B cell (primary cell): ENCODE measurements at regions not wholly inside any gene's neighbourhood (a gene's known extent, or its start where the extent isn't known, plus 50 kb on each side); places are given as distances from the start of the nearest gene placed in this dataset.
"Not testable (repeated sequence)": the region's sequence is repeated elsewhere in the genome, so short reads cannot be mapped to it uniquely, and the experiment has no call there.

Experiments
- ATAC-seq: fragments of 200-7000 bp; cut with Tn5 transposase; one replicate; pipeline ENCODE4 v1.10.0; 2021; ENCODE audit warnings: low read depth, mild to moderate bottlenecking, moderate number of reproducible peaks, moderate library complexity
- CTCF ChIA-PET: fragments of 350-600 bp; sonication (Branson Sonifier 250); formaldehyde crosslinking; loops from one replicate; lab custom pipeline; 2021; ENCODE audit warnings: antibody characterized with exemption, inconsistent platforms; lab: Charles Lee
- POLR2A ChIA-PET: fragments of 350-600 bp; sonication (Branson Sonifier 250); formaldehyde crosslinking; loops from one replicate; lab custom pipeline; 2021; ENCODE audit warnings: antibody characterized with exemption; lab: Charles Lee
- DNase-seq: peaks from one replicate; pipeline ENCODE4 v3.0.0; 2013
- H2AFZ ChIP-seq: 2 replicates; pipeline ENCODE4 v1.6.1; 2012; ENCODE audit warnings: mild to moderate bottlenecking, low read depth, low read length; ENCODE audit not compliant: insufficient read depth, poor library complexity, severe bottlenecking
- H3K27ac ChIP-seq, 2 donors: 1 replicate in 1 of 2; 2 replicates in 1 of 2; pipeline ENCODE4 v1.5.1; 2012 to 2013; ENCODE audit warnings: low read length in 2 of 2, mild to moderate bottlenecking in 2 of 2, moderate library complexity in 1 of 2
- H3K27me3 ChIP-seq, 4 experiments: fragments of 200-600 bp in 1 of 4; sonication (generic) in 1 of 4; replicated peaks in 1 of 4; 1 replicate in 2 of 4; 2 replicates in 2 of 4; pipeline versions ENCODE4 v1.6.1 to v1.7.0; 2013 to 2016; ENCODE audit warnings: low read length in 3 of 4, mild to moderate bottlenecking in 2 of 4, mixed read lengths in 1 of 4, moderate library complexity in 1 of 4; ENCODE audit not compliant: insufficient read depth in 4 of 4, control insufficient read depth in 3 of 4; ENCODE audit errors: control extremely low read depth in 1 of 4
- H3K36me3 ChIP-seq, 2 experiments: replicated peaks in 1 of 2; 1 replicate in 1 of 2; 2 replicates in 1 of 2; pipeline versions ENCODE4 v1.6.1 to v1.7.1; 2013; ENCODE audit warnings: low read length in 1 of 2; ENCODE audit not compliant: insufficient read depth in 2 of 2, control insufficient read depth in 1 of 2; ENCODE audit errors: control extremely low read depth in 1 of 2, extremely low read depth in 1 of 2
- H3K4me1 ChIP-seq, 2 donors: fragments of 200-600 bp in 1 of 2; sonication (generic) in 1 of 2; 1 replicate in 1 of 2; 2 replicates in 1 of 2; pipeline versions ENCODE4 v1.5.1 to v1.6.1; 2013 to 2017; ENCODE audit warnings: low read length in 2 of 2; ENCODE audit not compliant: control insufficient read depth in 2 of 2, insufficient read depth in 2 of 2
- H3K4me2 ChIP-seq: replicated peaks from 2 replicates; pipeline ENCODE3; 2012; ENCODE audit warnings: mild to moderate bottlenecking, low read depth, low read length; ENCODE audit not compliant: poor library complexity, severe bottlenecking
- H3K4me3 ChIP-seq, 5 experiments: fragments of 200-600 bp in 1 of 5; sonication (generic) in 1 of 5; 1 replicate in 3 of 5; 2 replicates in 2 of 5; pipeline versions ENCODE4 v1.5.1 to v1.7.0; 2011 to 2016; ENCODE audit warnings: low read length in 4 of 5, mild to moderate bottlenecking in 4 of 5, low read depth in 2 of 5, control low read depth in 1 of 5, moderate library complexity in 1 of 5; ENCODE audit not compliant: insufficient read depth in 1 of 5; ENCODE audit errors: control extremely low read depth in 1 of 5, extremely low read depth in 1 of 5
- H3K79me2 ChIP-seq: fragments of 200-600 bp; sonication (generic); one replicate; pipeline ENCODE4 v1.6.0; 2016; ENCODE audit warnings: low read length; ENCODE audit not compliant: control insufficient read depth, insufficient read depth
- H3K9ac ChIP-seq: fragments of 200-600 bp; sonication (generic); 2 replicates; pipeline ENCODE4 v1.6.1; 2017; ENCODE audit warnings: mild to moderate bottlenecking, low read length, moderate library complexity
- H3K9me3 ChIP-seq, 3 donors: one replicate each; pipeline versions ENCODE4 v1.6.1 to v1.7.1; 2013; ENCODE audit warnings: low read length in 2 of 3; ENCODE audit not compliant: control insufficient read depth in 2 of 3, insufficient read depth in 1 of 3; ENCODE audit errors: control extremely low read depth in 1 of 3
- H4K20me1 ChIP-seq: 2 replicates; pipeline ENCODE4 v1.6.0; 2012; ENCODE audit warnings: mild to moderate bottlenecking, low read length; ENCODE audit not compliant: insufficient read depth, control insufficient read depth, poor library complexity, severe bottlenecking
- H3K27ac Mint-ChIP-seq: one replicate; pipeline ENCODE4 v1.8.0; 2021; ENCODE audit warnings: mixed read lengths
- H3K27me3 Mint-ChIP-seq: one replicate; pipeline ENCODE4 v1.8.0; 2021; ENCODE audit warnings: mixed read lengths
- H3K4me1 Mint-ChIP-seq: one replicate; pipeline ENCODE4 v1.8.0; 2021; ENCODE audit warnings: mixed read lengths
- H3K4me3 Mint-ChIP-seq: one replicate; pipeline ENCODE4 v1.8.0; 2021; ENCODE audit warnings: mixed read lengths
- H3K9me3 Mint-ChIP-seq: one replicate; pipeline ENCODE4 v1.8.0; 2022; ENCODE audit warnings: mixed read lengths; ENCODE audit not compliant: insufficient read depth
- WGBS: methylation state at CpG from one replicate; pipeline ENCODE4 v1.1.5; 2013; ENCODE audit warnings: missing lambda C conversion rate; ENCODE audit not compliant: insufficient coverage; 5-methylcytosine and 5-hydroxymethylcytosine counted together
- intact Hi-C: fragments of 100-400 bp; cut with micrococcal nuclease; formaldehyde crosslinking; loops from one replicate; pipeline ENCODE4 v1.10.0; 2022

GRCh38 chr15:20978057-20978456 lies 111.9 kb upstream of the POTEB2 start:
- CTCF ChIA-PET, intact Hi-C loops, H3K27me3 ChIP-seq, H2AFZ ChIP-seq, H3K4me2 ChIP-seq, H3K79me2 ChIP-seq, DNase-seq, H3K9ac ChIP-seq, H3K27me3 Mint-ChIP-seq, H3K9me3 Mint-ChIP-seq, H3K4me3 ChIP-seq, H3K4me1 Mint-ChIP-seq, H3K27ac ChIP-seq, H3K4me3 Mint-ChIP-seq, POLR2A ChIA-PET, H4K20me1 ChIP-seq, H3K4me1 ChIP-seq, H3K9me3 ChIP-seq, H3K27ac Mint-ChIP-seq, H3K36me3 ChIP-seq: not testable (repeated sequence)
- WGBS = no CpG with 5 or more reads among the region's 1 CpG
- peak; percentile 51 for ATAC-seq

GRCh38 chr15:20972762-20973161 lies 106.6 kb upstream of the POTEB2 start:
- H3K4me3 Mint-ChIP-seq, H3K4me2 ChIP-seq, H3K4me3 ChIP-seq, ATAC-seq, H3K27ac ChIP-seq, H3K27me3 Mint-ChIP-seq, H4K20me1 ChIP-seq, H3K36me3 ChIP-seq, DNase-seq, POLR2A ChIA-PET, H3K9ac ChIP-seq, H2AFZ ChIP-seq, CTCF ChIA-PET, H3K9me3 Mint-ChIP-seq, intact Hi-C loops, H3K4me1 ChIP-seq, H3K79me2 ChIP-seq, H3K9me3 ChIP-seq, H3K27ac Mint-ChIP-seq, H3K27me3 ChIP-seq, H3K4me1 Mint-ChIP-seq: not testable (repeated sequence)
- no CpG with 5 or more reads among the region's 4 CpGs for WGBS

GRCh38 chr15:20959299-20959698 lies 93.2 kb upstream of the POTEB2 start:
- H3K4me2 ChIP-seq, H3K27me3 ChIP-seq, H3K4me1 Mint-ChIP-seq, DNase-seq, intact Hi-C loops, H3K27ac ChIP-seq, H3K4me3 ChIP-seq, H3K9ac ChIP-seq, H3K36me3 ChIP-seq, H3K27ac Mint-ChIP-seq, H3K4me3 Mint-ChIP-seq, H3K27me3 Mint-ChIP-seq, POLR2A ChIA-PET, CTCF ChIA-PET, H3K9me3 Mint-ChIP-seq, H4K20me1 ChIP-seq, H2AFZ ChIP-seq, ATAC-seq, H3K9me3 ChIP-seq, H3K79me2 ChIP-seq, H3K4me1 ChIP-seq: not testable (repeated sequence)
- no CpG with 5 or more reads among the region's 2 CpGs for WGBS

GRCh38 chr15:20929322-20929721 lies 63.2 kb upstream of the POTEB2 start:
- H3K79me2 ChIP-seq, H3K27ac ChIP-seq, ATAC-seq, H3K4me1 Mint-ChIP-seq, H3K9ac ChIP-seq, DNase-seq, H3K27ac Mint-ChIP-seq, H3K4me1 ChIP-seq, H3K9me3 ChIP-seq, H3K4me3 Mint-ChIP-seq, H3K4me3 ChIP-seq, intact Hi-C loops, H3K36me3 ChIP-seq, H3K9me3 Mint-ChIP-seq, H3K27me3 ChIP-seq, H3K4me2 ChIP-seq, CTCF ChIA-PET, H4K20me1 ChIP-seq, POLR2A ChIA-PET, H3K27me3 Mint-ChIP-seq, H2AFZ ChIP-seq: not testable (repeated sequence)
- no CpG with 5 or more reads among the region's 2 CpGs for WGBS
